H1 (cell line): ENCODE measurements at regions not wholly inside any gene's neighbourhood (a gene's known extent, or its start where the extent isn't known, plus 50 kb on each side); places are given as distances from the start of the nearest gene placed in this dataset. TPM values are rescaled to one million over a fixed set of nuclear protein-coding genes. Genes with fewer than 3 reads are reported as not detected.

ENCODE experiments used
- POU5F1 ChIP-seq: IDR thresholded peaks from 2 replicates; pipeline ENCODE4 v1.6.1; 2011; ENCODE audit warnings: low read depth, mild to moderate bottlenecking, low read length, moderate library complexity
- microRNA counts: library from miRNA; unstranded; fragments of <30 nt; microRNA quantifications from one replicate; lab custom pipeline; 2015
- microRNA-seq, 2 experiments: library from miRNA; unstranded; fragments of <30 nt; microRNA quantifications; one replicate each; pipeline versions ENCODE4 to v1.2.0, GENCODE V29; 2016 to 2020; ENCODE audit warnings: borderline microRNAs expressed in 2 of 2, borderline number of aligned reads in 2 of 2, borderline replicate concordance in 1 of 2
- small RNA-seq: library from polyadenylated mRNA; stranded (forward); fragments of <200 nt; extraction: miRNeasy Mini kit (QIAGEN cat#:217004); gene quantifications from one replicate; pipeline ENCODE3, GENCODE V24; 2013; ENCODE audit not compliant: insufficient read depth

DNA sequence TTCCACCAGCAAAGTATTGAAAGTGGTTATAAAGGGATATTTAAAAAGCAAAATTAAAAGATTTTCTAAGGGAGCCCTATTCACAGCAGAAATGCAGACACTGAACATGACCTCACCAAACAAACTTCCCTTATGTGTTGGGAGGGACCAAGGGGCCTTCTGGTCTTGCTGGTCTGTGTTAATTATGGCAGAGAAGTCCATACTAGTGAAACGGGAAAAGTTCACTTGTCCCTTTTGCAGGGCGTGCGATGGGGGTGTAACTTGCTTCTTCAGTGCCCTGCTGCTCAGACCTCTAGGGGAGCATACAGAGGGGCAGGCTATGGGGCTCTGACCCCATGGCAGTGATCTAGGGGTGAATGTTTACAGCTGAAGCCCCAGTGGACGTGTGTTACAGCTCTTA, 53.0 kb upstream of the ZNF337 start (continued):
- TF ChIP-seq POU5F1 = no peak

MicroRNAs in the stretch of these regions (microRNA counts, 767-probe panel; counts per million panel counts)
- 879 counts per million, percentile 95 among the panel's probes with 10 or more counts for microRNA hsa-miR-663a (lab: Ali Mortazavi, UCI)

Small RNA genes in the stretch of these regions (microRNA-seq; reads per million reads assigned to microRNA genes)
- 0 reads per million in 2 experiments for gene MIR663A

Small RNA genes in the stretch of these regions (small RNA-seq; reads per million reads assigned to genes)
- not detected for gene CFTRP1
